Inferior parietal cortex (tissue), 1 donor: ENCODE measurements at regions not wholly inside any gene's neighbourhood (a gene's known extent, or its start where the extent isn't known, plus 50 kb on each side); places are given as distances from the start of the nearest gene placed in this dataset.
"Not testable (repeated sequence)": the region's sequence is repeated elsewhere in the genome, so short reads cannot be mapped to it uniquely, and the experiment has no call there.

Source experiments
- DNase-seq: peaks from one replicate; pipeline ENCODE4 v3.0.0-alpha.2; 2016; ENCODE audit errors: extremely low spot score

GRCh38 chr22:26768952-26769351 lies 111.6 kb downstream of the MIAT start:
- DNase-seq: no peak

GRCh38 chr22:26769663-26770062 lies 112.3 kb downstream of the MIAT start:
- no peak for DNase-seq

GRCh38 chr22:26770624-26771023 lies 113.2 kb downstream of the MIAT start:
- DNase-seq: no peak

GRCh38 chr22:26773054-26773453 lies 115.7 kb downstream of the MIAT start:
- DNase-seq: not testable (repeated sequence)

GRCh38 chr22:26775394-26775793 lies 118.0 kb downstream of the MIAT start:
- DNase-seq: no peak

- no peak for DNase-seq
These were observed 119.9 kb downstream of the MIAT start for GRCh38 chr22:26777156-26777801.

GRCh38 chr22:26778372-26778771 lies 121.0 kb downstream of the MIAT start:
- DNase-seq: no peak

- DNase-seq: no peak
These were observed 121.7 kb downstream of the MIAT start for GRCh38 chr22:26779108-26779507.

GRCh38 chr22:26779929-26780328 lies 122.5 kb downstream of the MIAT start:
- no peak for DNase-seq

GRCh38 chr22:26780521-26780920 lies 123.1 kb downstream of the MIAT start:
- DNase-seq: no peak

- no peak for DNase-seq
These were observed 123.7 kb downstream of the MIAT start for GRCh38 chr22:26781062-26781461.

GRCh38 chr22:26781596-26781995 lies 124.2 kb downstream of the MIAT start:
- no peak for DNase-seq

GRCh38 chr22:26783885-26784284 lies 126.5 kb downstream of the MIAT start:
- DNase-seq: no peak

- no peak for DNase-seq
These were observed 127.4 kb downstream of the MIAT start for GRCh38 chr22:26784772-26785171.

- no peak for DNase-seq
These were observed 128.5 kb downstream of the MIAT start for GRCh38 chr22:26785932-26786331.

GRCh38 chr22:26786398-26786797 lies 129.0 kb downstream of the MIAT start:
- no peak for DNase-seq

- DNase-seq: no peak
These were observed 132.6 kb downstream of the MIAT start for GRCh38 chr22:26789951-26790350.

GRCh38 chr22:26792522-26792921 lies 135.1 kb downstream of the MIAT start:
- DNase-seq: no peak

- no peak for DNase-seq
These were observed 139.4 kb downstream of the MIAT start for GRCh38 chr22:26796785-26797184.

- DNase-seq: no peak
These were observed 140.5 kb downstream of the MIAT start for GRCh38 chr22:26797910-26798309.

GRCh38 chr22:26798462-26799065 lies 141.2 kb downstream of the MIAT start:
- DNase-seq: no peak

- DNase-seq: no peak
These were observed 143.5 kb downstream of the MIAT start for GRCh38 chr22:26800858-26801257.

GRCh38 chr22:26801449-26801848 lies 144.1 kb downstream of the MIAT start:
- DNase-seq: no peak

GRCh38 chr22:26804315-26804714 lies 146.9 kb downstream of the MIAT start:
- DNase-seq: no peak
